Activated CD8-positive, alpha-beta memory T cell treated with anti-CD3 and anti-CD28 coated beads, Interleukin-2, amount 10 ng/mL, durations not matched to agents 7 days and 5 days (primary cell): ENCODE measurements at regions not wholly inside any gene's neighbourhood (a gene's known extent, or its start where the extent isn't known, plus 50 kb on each side); places are given as distances from the start of the nearest gene placed in this dataset.

Experiments used
- ATAC-seq: fragments of 150-1000 bp; cut with Tn5 transposase; one replicate; pipeline ENCODE4 v1.10.0; 2021; ENCODE audit warnings: moderate library complexity
- CTCF ChIA-PET: fragments of 350-600 bp; sonication (Branson Sonifier 250); formaldehyde crosslinking; loops from one replicate; lab custom pipeline; 2021; ENCODE audit warnings: antibody characterized with exemption; lab: Charles Lee
- DNase-seq: peaks from one replicate; pipeline ENCODE4 v3.0.0-alpha.2; 2020
- H3K27ac Mint-ChIP-seq: one replicate; pipeline ENCODE4 v1.8.0; 2021; ENCODE audit warnings: mild to moderate bottlenecking, mixed read lengths
- H3K27me3 Mint-ChIP-seq: one replicate; pipeline ENCODE4 v1.8.0; 2021; ENCODE audit warnings: mixed read lengths
- H3K36me3 Mint-ChIP-seq: one replicate; pipeline ENCODE4 v1.8.0; 2021; ENCODE audit warnings: mild to moderate bottlenecking, mixed read lengths
- H3K4me1 Mint-ChIP-seq: one replicate; pipeline ENCODE4 v1.8.0; 2021; ENCODE audit warnings: mixed read lengths
- H3K4me3 Mint-ChIP-seq: one replicate; pipeline ENCODE4 v1.8.0; 2021; ENCODE audit warnings: mild to moderate bottlenecking, moderate library complexity, mixed read lengths
- H3K9me3 Mint-ChIP-seq: one replicate; pipeline ENCODE4 v1.8.0; 2022; ENCODE audit warnings: low read depth, mixed read lengths

DNA sequence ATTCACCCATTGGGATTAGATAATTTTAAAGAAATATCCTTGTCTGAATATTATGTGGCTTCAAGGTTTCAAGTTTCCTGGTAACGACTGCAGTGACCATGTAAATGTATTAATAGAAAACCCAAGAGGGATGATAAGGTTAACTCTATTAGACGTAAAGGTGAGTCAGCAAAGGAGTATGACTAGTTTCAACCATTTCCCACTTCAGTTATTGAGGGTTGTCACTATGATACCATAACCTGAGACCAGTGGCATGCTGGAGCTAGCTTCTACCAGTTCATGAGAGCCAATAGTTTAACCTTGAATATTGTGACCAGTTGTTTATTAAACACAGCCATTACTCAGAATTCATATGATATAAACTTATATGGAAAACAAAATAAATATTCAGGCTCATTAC lies 270.1 kb downstream of the TMA16 start:
- ATAC-seq (no peak), DNase-seq (no peak)
- no peaks in the 10 kb centered on the region for H3K9me3 Mint-ChIP-seq
- no peaks in the 10 kb centered on the region for H3K27me3 Mint-ChIP-seq
- H3K4me3 Mint-ChIP-seq: no peak overlapping the region
- no peaks in the 10 kb centered on the region for H3K4me1 Mint-ChIP-seq
- no peaks in the 10 kb centered on the region for H3K36me3 Mint-ChIP-seq
- H3K27ac Mint-ChIP-seq: no peak overlapping the region
- CTCF ChIA-PET: no interaction called here

DNA sequence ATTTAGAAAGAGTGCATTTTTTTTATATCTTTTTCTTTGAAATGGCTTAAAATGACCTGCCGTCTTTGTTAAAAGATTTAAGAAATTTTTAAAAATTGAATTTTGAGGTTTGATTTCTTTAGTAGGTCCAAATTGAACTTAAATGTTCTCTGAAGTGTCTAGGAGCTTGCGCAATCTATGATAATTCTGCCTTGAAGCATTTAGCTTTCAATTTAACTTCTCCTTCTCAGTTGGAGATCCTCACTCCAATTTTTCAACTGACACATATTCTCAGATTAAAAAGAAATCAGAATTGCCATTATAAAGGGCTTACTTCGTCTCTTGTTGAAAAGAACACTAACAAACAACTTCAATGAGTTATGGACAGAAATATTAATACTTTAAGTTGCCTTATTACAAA lies 273.5 kb downstream of the TMA16 start:
- Mint-ChIP-seq H3K4me3 (no peak overlapping the region), H3K27ac (no peak overlapping the region)
- CTCF ChIA-PET: interaction anchor here (1.7 kb wide), 1 partner anchor 9 kb away, joined by 3 read pairs; no protein-coding TSS in a partner anchor

GRCh38 chr4:163772238-163772637 lies 277.7 kb downstream of the TMA16 start:
- H3K4me3 Mint-ChIP-seq: no peak overlapping the region
- no peaks in the 10 kb centered on the region for H3K4me1 Mint-ChIP-seq
- CTCF ChIA-PET: no interaction called here
- DNase-seq (no peak), ATAC-seq (no peak)
- no peaks in the 10 kb centered on the region for H3K27me3 Mint-ChIP-seq
- no peaks in the 10 kb centered on the region for H3K9me3 Mint-ChIP-seq
- H3K36me3 Mint-ChIP-seq: no peaks in the 10 kb centered on the region
- no peak overlapping the region for H3K27ac Mint-ChIP-seq

More for the DNA sequence above, 273.5 kb downstream of the TMA16 start:
- no peaks in the 10 kb centered on the region for H3K9me3 Mint-ChIP-seq
- ATAC-seq: no peak
- H3K27me3 Mint-ChIP-seq: no peaks in the 10 kb centered on the region
- H3K36me3 Mint-ChIP-seq: no peaks in the 10 kb centered on the region
- DNase-seq: no peak
- no peaks in the 10 kb centered on the region for H3K4me1 Mint-ChIP-seq

GRCh38 chr4:163773940-163774339 lies 279.4 kb downstream of the TMA16 start:
- no peak for DNase-seq

GRCh38 chr4:163776957-163777356 lies 282.5 kb downstream of the TMA16 start:
- CTCF ChIA-PET: no interaction called here

More at GRCh38 chr4:163773940-163774339, 279.4 kb downstream of the TMA16 start:
- Mint-ChIP-seq H3K4me3 (no peak overlapping the region), H3K9me3 (no peaks in the 10 kb centered on the region), H3K27ac (no peak overlapping the region), H3K27me3 (no peaks in the 10 kb centered on the region), H3K4me1 (no peaks in the 10 kb centered on the region), H3K36me3 (no peaks in the 10 kb centered on the region)
- no peak for ATAC-seq
- CTCF ChIA-PET: no interaction called here

DNA sequence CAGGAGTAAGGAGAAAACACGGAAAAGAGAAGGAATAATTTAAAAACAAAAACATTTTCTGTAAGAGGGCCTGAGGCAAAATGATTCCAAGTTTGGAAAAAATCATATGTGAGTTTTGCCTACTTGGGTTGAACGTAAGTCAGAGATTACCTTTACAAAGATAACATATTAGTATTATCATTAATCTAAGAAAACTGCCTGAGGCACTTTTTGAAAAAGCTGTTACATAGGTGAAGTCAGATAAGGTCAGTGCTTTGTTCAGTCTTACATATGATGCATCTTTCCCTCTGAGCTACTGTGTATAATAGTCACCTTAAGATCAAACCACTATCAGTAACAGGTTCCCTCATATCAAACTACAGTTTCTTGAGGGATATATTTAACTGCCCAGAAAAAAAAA lies 287.2 kb downstream of the TMA16 start:
- CTCF ChIA-PET: no interaction called here
- ATAC-seq: no peak
- no peak for DNase-seq
- Mint-ChIP-seq H3K27ac (no peak overlapping the region), H3K27me3 (no peaks in the 10 kb centered on the region), H3K4me1 (no peaks in the 10 kb centered on the region), H3K4me3 (no peak overlapping the region), H3K36me3 (no peaks in the 10 kb centered on the region), H3K9me3 (no peaks in the 10 kb centered on the region)

More at GRCh38 chr4:163776957-163777356, 282.5 kb downstream of the TMA16 start:
- Mint-ChIP-seq H3K4me3 (no peak overlapping the region), H3K27ac (no peak overlapping the region), H3K9me3 (no peaks in the 10 kb centered on the region), H3K4me1 (no peaks in the 10 kb centered on the region), H3K36me3 (no peaks in the 10 kb centered on the region), H3K27me3 (no peaks in the 10 kb centered on the region)
- ATAC-seq (no peak), DNase-seq (no peak)

DNA sequence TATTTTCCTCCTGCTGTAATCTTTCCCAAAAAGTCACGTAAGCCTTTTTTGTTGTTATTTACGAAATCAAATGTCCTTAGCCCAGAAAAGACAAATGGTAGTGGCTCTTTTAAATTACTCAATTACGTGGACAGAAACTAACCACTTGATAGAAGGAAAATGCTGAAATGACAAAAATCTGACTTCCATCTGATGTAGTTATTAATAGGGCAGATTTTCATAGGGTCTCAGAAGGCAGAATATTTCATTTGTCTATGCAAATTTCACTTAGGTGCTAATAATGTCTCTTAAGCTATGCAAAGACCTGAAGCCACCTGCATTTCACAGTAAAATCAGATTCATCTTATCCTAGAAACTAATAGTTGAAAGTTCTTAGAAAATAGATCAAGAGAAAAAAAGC lies 295.7 kb downstream of the TMA16 start:
- Mint-ChIP-seq H3K27me3 (no peaks in the 10 kb centered on the region), H3K36me3 (no peaks in the 10 kb centered on the region), H3K4me3 (no peak overlapping the region), H3K9me3 (no peaks in the 10 kb centered on the region), H3K4me1 (peaks cover 2% of the 10 kb centered on the region), H3K27ac (no peak overlapping the region)
- ATAC-seq (no peak), DNase-seq (no peak)
- CTCF ChIA-PET: no interaction called here

DNA sequence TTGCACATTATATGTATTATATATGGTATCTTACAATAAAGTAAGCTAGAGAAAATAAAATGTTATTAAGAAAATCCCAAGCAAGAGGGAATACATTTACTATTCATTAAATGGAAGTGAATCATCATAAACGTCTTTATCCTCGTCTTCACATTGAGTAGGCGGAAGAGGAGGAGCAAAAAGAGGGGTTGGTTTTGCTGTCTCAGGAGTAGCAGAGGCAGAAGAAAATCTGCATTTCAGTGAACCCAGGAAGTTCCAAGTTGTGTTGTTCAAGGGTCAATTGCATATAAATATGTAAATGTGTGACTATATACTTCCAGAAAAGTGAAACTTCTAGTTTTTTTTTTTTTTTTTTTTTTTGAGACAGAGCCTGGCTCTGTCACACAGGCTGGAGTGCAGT lies 301.4 kb downstream of the TMA16 start:
- no peak for DNase-seq
- CTCF ChIA-PET: no interaction called here
- no peaks in the 10 kb centered on the region for H3K4me1 Mint-ChIP-seq
- no peak overlapping the region for H3K27ac Mint-ChIP-seq
- ATAC-seq: no peak
- no peaks in the 10 kb centered on the region for H3K9me3 Mint-ChIP-seq
- no peak overlapping the region for H3K4me3 Mint-ChIP-seq
- H3K36me3 Mint-ChIP-seq: no peaks in the 10 kb centered on the region
- no peaks in the 10 kb centered on the region for H3K27me3 Mint-ChIP-seq

DNA sequence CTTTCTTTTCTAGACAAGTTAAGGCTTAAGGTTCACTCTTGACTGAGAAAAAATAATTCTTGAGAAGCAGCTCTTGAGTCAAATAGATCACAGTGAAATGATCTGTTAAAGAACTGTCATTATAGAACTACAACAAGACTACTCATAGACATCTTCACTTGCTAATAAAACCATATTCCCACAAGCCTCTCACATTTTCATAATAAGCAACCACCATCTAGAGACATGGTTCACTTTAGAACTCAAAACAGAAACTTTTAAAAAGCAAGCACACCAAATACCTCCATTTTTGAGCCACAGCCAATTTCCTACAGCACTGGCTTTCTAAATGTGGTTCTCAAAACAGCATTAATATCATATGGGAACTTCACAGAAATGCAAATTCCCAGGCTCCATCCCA lies 309.5 kb downstream of the TMA16 start:
- CTCF ChIA-PET: no interaction called here
- Mint-ChIP-seq H3K4me1 (no peaks in the 10 kb centered on the region), H3K4me3 (no peak overlapping the region), H3K9me3 (no peaks in the 10 kb centered on the region), H3K27ac (no peak overlapping the region), H3K36me3 (no peaks in the 10 kb centered on the region), H3K27me3 (no peaks in the 10 kb centered on the region)
- ATAC-seq: no peak
- no peak for DNase-seq

DNA sequence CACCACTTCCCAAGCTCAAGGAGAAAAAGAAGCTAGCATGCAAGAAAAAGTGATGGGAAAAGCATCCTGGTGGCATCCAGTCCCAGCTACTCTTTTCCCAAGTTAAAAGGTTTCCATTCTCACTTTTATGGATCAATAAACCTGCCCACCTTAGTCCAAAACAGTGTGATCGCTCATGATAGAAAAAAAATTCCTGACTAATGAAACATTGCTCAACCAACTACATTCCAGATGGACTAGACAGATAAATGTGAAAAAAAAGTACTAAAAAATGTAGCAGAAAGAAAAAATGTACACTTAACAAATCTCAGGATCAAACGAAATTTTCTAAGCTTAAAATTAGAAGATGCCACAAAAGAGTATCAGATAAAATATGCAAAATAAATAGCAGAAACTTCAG lies 312.2 kb downstream of the TMA16 start:
- Mint-ChIP-seq H3K4me3 (no peak overlapping the region), H3K27me3 (no peaks in the 10 kb centered on the region)

DNA sequence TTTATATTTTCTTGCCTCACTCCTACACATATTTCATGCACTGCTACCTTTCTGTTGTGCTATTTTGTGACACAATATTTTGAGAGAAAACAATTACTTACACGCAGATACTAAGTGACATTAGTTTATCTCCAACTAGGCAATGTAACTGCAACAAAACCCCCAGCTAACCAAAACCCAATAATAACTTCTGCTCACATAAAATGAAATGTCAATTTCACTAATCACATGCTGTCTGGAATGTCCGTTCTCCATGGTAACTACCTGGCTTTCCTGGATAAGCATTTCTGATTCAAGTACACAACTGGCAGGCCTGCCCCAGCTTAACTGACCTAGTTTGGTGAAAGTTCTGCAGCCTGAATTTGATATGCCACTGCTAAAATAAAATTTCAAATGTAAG lies 313.5 kb downstream of the TMA16 start:
- ATAC-seq (no peak), DNase-seq (no peak)
- Mint-ChIP-seq H3K36me3 (no peaks in the 10 kb centered on the region), H3K4me3 (no peak overlapping the region), H3K9me3 (no peaks in the 10 kb centered on the region), H3K4me1 (no peaks in the 10 kb centered on the region), H3K27ac (no peak overlapping the region), H3K27me3 (no peaks in the 10 kb centered on the region)
- CTCF ChIA-PET: no interaction called here

More for the DNA sequence above, 312.2 kb downstream of the TMA16 start:
- H3K36me3 Mint-ChIP-seq: no peaks in the 10 kb centered on the region
- CTCF ChIA-PET: no interaction called here
- ATAC-seq (no peak), DNase-seq (no peak)
- H3K9me3 Mint-ChIP-seq: no peaks in the 10 kb centered on the region
- no peaks in the 10 kb centered on the region for H3K4me1 Mint-ChIP-seq
- H3K27ac Mint-ChIP-seq: no peak overlapping the region

GRCh38 chr4:163810755-163811154 lies 316.3 kb downstream of the TMA16 start:
- CTCF ChIA-PET: no interaction called here
- H3K9me3 Mint-ChIP-seq: no peaks in the 10 kb centered on the region
- no peaks in the 10 kb centered on the region for H3K4me1 Mint-ChIP-seq
- H3K27me3 Mint-ChIP-seq: no peaks in the 10 kb centered on the region
- H3K27ac Mint-ChIP-seq: no peak overlapping the region
- DNase-seq: no peak
- no peaks in the 10 kb centered on the region for H3K36me3 Mint-ChIP-seq
- no peak for ATAC-seq
- H3K4me3 Mint-ChIP-seq: no peak overlapping the region

DNA sequence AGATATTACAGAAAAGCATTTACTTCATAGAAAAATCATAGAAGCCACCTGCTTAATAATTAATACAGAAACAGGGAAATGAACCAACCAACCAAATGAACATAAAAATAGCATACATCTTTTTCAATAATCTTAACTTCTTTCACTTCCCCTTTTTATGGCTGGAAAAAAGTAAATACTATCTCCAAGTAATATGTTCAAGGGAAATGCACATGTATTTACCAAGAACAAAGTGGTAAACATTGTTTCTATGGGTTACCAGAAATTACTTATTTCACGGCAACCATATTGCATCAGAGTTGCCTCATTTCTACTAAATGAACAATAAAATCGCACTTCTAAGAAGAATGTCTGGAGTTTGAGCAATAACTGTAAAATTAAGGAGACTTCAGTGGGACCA lies 321.3 kb downstream of the TMA16 start:
- Mint-ChIP-seq H3K9me3 (no peaks in the 10 kb centered on the region), H3K36me3 (no peaks in the 10 kb centered on the region), H3K4me1 (no peaks in the 10 kb centered on the region), H3K27me3 (no peaks in the 10 kb centered on the region), H3K27ac (no peak overlapping the region), H3K4me3 (no peak overlapping the region)
- ATAC-seq: no peak
- CTCF ChIA-PET: no interaction called here
- DNase-seq: no peak

DNA sequence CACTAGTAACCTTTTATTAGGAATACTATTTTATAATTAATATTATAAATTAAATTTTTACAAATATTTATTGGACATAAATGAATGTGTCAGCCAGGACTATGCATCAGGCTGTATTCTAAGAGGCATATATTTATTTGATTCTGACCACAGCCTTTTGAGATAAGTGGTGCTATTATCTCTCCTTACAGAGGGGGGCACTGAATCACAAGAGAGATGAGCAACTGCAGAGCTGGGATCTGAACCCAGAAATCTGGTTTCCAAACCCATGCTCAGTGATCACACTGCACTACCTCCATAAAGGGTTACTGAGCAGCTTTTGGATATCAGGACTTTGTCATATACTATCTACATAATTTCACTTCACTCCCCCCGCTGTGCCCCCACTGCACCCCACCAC lies 322.0 kb downstream of the TMA16 start:
- Mint-ChIP-seq H3K27ac (no peak overlapping the region), H3K4me3 (no peak overlapping the region)

GRCh38 chr4:163818673-163819072 lies 324.2 kb downstream of the TMA16 start:
- no peak overlapping the region for H3K4me3 Mint-ChIP-seq
- H3K27ac Mint-ChIP-seq: no peak overlapping the region
- ATAC-seq (no peak), DNase-seq (no peak)
- H3K9me3 Mint-ChIP-seq: no peaks in the 10 kb centered on the region
- H3K36me3 Mint-ChIP-seq: no peaks in the 10 kb centered on the region
- no peaks in the 10 kb centered on the region for H3K27me3 Mint-ChIP-seq
- CTCF ChIA-PET: no interaction called here
- H3K4me1 Mint-ChIP-seq: no peaks in the 10 kb centered on the region

More for the DNA sequence above, 322.0 kb downstream of the TMA16 start:
- H3K9me3 Mint-ChIP-seq: no peaks in the 10 kb centered on the region
- no peaks in the 10 kb centered on the region for H3K27me3 Mint-ChIP-seq
- H3K36me3 Mint-ChIP-seq: no peaks in the 10 kb centered on the region
- H3K4me1 Mint-ChIP-seq: no peaks in the 10 kb centered on the region
- ATAC-seq: no peak
- DNase-seq: no peak
- CTCF ChIA-PET: no interaction called here
